HG03280 (cell line): ENCODE measurements at regions not wholly inside any gene's neighbourhood (a gene's known extent, or its start where the extent isn't known, plus 50 kb on each side); places are given as distances from the start of the nearest gene placed in this dataset.
"Not testable (repeated sequence)": the region's sequence is repeated elsewhere in the genome, so short reads cannot be mapped to it uniquely, and the experiment has no call there.

Experiments used
- ATAC-seq: cut with Tn5 transposase; IDR thresholded peaks from one replicate; pipeline ENCODE4 v1.9.1; 2021; ENCODE audit warnings: mild to moderate bottlenecking, moderate library complexity; ENCODE audit not compliant: unreplicated experiment

GRCh38 chr2:198653311-198653710, 804.4 kb downstream of the SATB2 start:
- no peak for ATAC-seq

DNA sequence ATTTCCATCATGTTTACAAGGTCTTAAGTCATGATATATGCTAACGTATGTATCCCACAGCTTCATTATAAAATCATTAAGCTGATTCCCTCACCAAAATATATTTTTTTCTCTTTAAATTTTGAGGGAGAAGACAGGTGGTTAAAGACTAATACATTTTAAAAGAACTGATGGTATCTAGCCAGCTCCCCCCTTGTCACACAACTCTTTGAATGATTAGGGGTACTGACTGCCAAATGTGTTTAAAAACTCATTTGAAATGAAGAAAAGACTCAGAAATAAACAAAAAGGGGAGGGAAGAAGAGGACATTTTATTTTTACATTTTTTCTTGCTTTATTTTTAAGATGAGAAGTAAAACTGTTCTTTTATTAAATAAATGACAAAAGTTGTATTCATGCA, 805.3 kb downstream of the SATB2 start:
- no peak for ATAC-seq

GRCh38 chr2:198645816-198646215, 811.9 kb downstream of the SATB2 start:
- no peak for ATAC-seq

DNA sequence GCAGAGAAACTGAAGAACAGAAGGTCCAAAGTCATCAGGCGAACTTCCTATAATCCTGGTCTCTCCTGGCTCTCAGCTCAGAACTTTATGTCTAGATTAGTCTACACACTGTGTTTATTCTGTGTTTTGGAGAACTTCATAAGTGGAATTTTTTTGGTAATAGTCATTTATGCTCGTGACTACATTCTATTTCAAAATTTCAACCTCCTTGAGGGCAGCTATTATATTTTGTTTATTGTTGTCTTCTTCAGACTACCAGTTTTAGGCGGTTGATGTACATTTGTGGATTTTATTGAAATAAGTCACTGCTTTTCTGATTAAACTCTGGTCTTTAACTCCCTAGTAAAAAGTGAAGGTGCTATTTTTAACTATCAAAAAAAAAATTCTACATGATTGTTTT, 816.6 kb downstream of the SATB2 start:
- no peak for ATAC-seq

- no peak for ATAC-seq
These were observed 817.3 kb downstream of the SATB2 start for GRCh38 chr2:198640463-198640862.

DNA sequence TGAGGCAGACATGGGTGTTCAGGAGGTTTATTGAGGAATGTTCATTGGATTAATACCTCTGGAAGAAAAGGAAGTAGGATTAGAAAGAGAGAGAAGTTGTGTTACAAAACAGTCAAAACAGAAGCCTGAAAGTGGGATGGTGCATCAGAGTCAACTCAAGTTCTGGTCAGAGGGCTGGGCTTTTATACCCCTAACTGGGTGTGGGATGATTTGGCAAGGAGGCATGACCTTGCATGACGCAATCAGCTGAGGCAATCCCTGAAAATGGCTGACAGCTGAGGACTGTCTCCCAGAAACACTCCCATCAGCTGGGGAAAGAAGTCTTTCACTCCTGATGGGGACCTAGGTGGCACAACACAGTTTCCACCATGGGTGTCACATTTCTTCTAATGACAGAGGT, 818.2 kb downstream of the SATB2 start:
- no peak for ATAC-seq

DNA sequence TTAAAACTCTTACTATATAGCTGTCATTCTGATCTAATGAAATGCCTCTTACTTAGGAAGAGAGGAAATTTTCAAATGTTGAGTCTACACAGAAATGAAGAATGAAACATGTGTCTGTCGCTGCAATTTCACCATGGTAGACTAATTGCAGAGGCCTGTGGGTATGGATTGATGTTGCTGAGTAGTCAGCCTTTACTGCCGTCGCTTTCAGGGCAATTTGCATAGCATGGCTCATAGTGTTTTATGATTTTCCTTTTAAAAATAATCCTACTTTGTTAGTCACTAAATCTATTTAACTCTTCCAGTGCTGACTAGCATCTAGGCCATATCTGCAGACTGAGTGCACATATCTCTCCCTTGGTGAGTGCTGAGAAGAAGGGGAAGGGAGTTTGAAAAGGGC, 819.2 kb downstream of the SATB2 start:
- no peak for ATAC-seq

GRCh38 chr2:198630384-198630783, 826.0 kb downstream of the PLCL1 start:
- ATAC-seq = no peak

DNA sequence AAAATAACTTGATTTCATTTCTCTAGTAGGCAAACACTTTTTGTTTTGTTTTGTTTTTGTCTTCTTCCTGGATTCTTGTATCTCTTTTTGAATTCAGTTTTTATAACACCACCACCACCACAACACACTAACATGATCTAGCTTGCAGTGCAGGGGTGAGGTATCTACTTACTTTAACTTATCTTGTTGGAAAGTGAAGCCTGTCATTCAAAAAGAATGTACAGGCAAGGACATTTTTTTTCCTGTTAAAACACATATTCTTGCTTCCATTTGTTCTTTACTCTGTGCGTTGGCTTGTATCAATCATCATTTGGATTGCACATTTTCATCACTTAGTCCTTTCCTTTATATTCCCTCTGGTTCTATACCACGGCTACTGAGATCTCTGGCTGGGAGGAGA, 824.2 kb downstream of the PLCL1 start:
- no peak for ATAC-seq

- no peak for ATAC-seq
These were observed 818.8 kb downstream of the PLCL1 start for GRCh38 chr2:198622986-198623730.

- no peak for ATAC-seq
These were observed 811.6 kb downstream of the PLCL1 start for GRCh38 chr2:198615972-198616371.

DNA sequence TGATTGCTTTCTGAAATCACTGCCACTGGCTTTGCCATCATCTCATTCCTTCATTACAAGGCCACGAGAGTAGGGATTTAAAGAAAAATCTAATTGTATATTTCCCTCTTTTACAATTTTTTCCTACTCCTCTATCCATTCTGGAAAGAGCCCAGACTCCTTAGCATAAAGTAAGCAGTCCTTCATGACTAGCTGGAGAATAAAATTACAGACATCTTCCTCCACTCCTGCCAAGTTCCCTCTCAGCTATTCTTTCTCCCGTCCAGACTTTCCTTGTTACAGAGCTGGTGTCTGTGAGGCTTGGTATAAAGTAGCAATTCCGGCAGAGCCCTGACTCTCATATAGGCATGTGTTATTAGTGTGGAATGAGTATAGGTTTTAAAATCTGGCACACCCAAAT, 806.8 kb downstream of the PLCL1 start:
- ATAC-seq = no peak

GRCh38 chr2:198604599-198604998, 800.2 kb downstream of the PLCL1 start:
- ATAC-seq = no peak

- not testable (repeated sequence) for ATAC-seq
These were observed 798.6 kb downstream of the PLCL1 start for GRCh38 chr2:198602986-198603385.

DNA sequence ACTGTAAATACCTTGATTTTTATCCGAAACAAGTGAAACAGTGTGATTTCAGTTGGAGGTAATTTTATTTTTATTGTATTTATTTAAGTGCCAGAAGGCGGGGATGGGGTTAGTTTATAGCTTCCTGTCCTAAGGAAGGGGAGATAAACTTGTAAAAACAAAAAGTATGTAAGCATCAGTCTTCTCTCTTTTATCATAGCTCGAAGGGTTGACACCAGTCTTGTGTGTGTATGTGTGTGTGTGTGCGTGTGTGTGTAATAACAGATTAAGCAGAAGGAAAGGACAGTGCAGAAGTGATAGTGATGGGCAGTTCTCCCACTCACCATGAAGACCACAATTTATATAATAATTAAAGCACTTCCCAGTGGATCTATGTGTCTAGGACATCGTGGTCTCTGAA, 793.3 kb downstream of the PLCL1 start:
- ATAC-seq = no peak

GRCh38 chr2:198596985-198597384, 792.6 kb downstream of the PLCL1 start:
- no peak for ATAC-seq

DNA sequence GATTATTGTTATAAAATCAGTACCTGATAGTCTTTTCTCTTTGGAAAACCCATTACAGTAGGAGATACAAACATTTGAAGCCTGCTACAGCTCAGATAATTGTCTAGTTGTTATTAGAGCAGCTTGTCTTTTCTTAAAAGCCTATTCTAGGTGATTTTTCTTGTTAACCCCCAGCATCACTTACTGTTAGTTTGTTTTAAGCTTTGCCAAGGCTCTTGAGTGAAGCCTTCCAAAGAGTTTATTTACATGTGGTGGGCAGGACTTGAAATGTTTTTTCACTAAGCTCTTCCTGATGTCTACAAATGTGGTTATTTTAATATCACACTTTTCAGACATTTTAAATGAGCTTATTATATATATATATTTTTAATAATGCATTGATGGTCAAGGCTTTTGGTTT, 791.3 kb downstream of the PLCL1 start:
- no peak for ATAC-seq

DNA sequence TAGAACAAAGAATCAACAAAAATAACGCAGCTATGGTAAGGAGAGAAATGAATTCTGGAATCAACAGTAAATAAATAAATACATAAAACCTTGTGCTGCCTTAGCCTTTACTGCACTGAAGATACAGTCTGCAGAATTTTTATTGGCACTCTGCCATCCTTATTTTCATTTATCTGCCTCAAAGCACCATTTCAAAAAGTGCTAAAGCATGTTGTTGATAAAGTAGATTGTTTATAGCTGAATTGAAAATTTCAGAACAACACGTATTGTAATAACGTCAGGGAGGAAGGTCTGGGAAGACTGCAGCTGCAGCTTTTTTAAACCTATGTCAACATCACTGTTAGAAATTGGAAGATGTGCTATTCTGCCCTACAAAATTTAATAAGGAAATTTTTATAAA, 787.2 kb downstream of the PLCL1 start:
- ATAC-seq = no peak

GRCh38 chr2:198587741-198588140, 783.3 kb downstream of the PLCL1 start:
- ATAC-seq = no peak

DNA sequence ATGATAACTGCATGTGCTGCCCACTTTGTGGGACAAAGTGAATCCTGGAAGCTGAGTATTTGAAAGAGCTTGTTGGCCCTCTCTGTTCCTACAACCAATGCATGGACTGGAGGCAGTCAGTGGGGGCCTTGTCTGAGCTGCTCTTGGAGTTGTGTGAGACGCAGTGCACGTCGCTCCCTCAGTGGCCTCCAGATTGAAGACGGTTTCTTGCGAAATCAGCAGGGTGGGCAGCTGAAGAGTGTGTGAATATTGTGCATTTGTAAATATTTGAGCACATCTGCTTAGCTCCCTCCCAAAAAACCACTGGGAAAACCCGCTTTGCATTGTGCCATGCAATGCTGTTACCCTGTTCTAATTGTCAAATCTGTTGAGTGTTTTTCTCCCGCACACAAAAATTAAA, 782.8 kb downstream of the PLCL1 start:
- no peak for ATAC-seq

GRCh38 chr2:198571393-198571792, 767.0 kb downstream of the PLCL1 start:
- ATAC-seq = no peak

DNA sequence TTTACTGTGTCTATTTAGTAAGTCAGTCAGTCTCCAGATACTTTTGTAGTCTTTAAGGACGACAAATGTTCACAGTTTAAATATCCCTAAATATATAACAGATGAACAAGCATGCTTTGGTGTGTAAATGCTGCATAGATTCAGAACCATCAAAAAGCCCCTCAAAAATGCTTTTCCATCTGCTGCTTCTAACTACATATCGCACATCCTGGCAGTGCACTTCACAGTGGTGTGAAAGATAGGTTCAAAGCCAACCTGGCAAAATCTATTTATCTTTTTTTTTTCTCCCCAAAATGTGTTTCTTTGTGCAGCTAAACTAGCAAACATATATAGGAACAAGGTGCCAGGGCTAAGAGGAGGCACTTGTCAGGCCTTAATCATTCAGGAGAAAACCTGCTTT, 753.8 kb downstream of the PLCL1 start:
- ATAC-seq = no peak

DNA sequence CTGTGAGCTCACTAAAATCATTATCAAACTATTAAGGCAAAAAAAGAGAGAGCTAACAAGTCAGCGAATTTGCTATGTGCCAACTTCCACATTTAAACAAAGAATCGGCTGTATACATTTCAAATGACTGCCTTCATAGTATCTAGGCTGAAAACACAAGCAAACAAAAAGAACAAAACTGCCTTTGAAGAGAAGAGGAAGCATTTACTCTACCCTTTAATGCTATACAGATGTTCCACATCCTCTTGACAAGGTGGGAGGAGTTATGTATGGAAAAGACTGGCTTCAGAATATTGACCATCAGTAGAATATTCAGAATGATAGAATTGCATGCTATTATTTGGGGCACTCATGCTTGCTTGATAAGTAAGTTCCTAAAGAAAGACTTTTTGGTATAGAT, 741.7 kb downstream of the PLCL1 start:
- ATAC-seq = no peak
